ENCODE measurements at regions not wholly inside any gene's neighbourhood (a gene's known extent, or its start where the extent isn't known, plus 50 kb on each side); places are given as distances from the start of the nearest gene placed in this dataset.
"Not testable (repeated sequence)": the region's sequence is repeated elsewhere in the genome, so short reads cannot be mapped to it uniquely, and the experiment has no call there.

DNA sequence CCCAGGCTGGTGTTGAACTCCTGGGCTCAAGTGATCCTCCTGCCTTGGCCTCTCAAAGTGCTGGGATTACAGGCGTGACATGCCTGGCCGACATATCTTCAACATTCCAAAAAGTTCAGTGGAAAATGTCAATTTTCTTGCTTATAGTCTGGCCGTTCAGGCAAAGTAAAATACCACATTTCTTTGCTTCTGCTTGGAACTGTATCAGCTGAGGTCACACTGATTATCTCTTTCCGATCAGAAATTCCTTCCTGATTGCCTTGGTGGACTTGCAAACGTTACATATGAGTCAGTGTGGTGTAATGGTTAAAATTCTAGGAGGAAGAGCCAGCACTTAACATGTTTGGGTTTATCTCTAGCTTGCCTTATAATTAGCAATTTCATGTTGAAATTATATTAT is 170.6 kb upstream of the ERV3-1 start:
- not testable (repeated sequence) for DNase-seq (ENCODE audit: low read depth, low spot score); H3K9me3 ChIP-seq (ENCODE audit: control insufficient read depth, insufficient read depth, low read length); H3K4me1 ChIP-seq (ENCODE audit: control insufficient read depth, insufficient read depth, low read length); H3K36me3 ChIP-seq (ENCODE audit: control insufficient read depth, insufficient read depth, low read length); H3K4me3 ChIP-seq (ENCODE audit: low read length); H3K27me3 ChIP-seq (ENCODE audit: control insufficient read depth, insufficient read depth, low read length); H3K27ac ChIP-seq (ENCODE audit: low read length)
- WGBS (ENCODE audit: insufficient coverage, insufficient read length) = no CpG with 5 or more reads among the region's 5 CpGs

GRCh38 chr7:65150105-65150504 is 143.6 kb upstream of the ERV3-1 start:
- not testable (repeated sequence) for H3K27me3 ChIP-seq (ENCODE audit: control insufficient read depth, insufficient read depth, low read length); H3K9me3 ChIP-seq (ENCODE audit: control insufficient read depth, insufficient read depth, low read length); H3K36me3 ChIP-seq (ENCODE audit: control insufficient read depth, insufficient read depth, low read length); H3K4me3 ChIP-seq (ENCODE audit: low read length); H3K27ac ChIP-seq (ENCODE audit: low read length); H3K4me1 ChIP-seq (ENCODE audit: control insufficient read depth, insufficient read depth, low read length); DNase-seq (ENCODE audit: low read depth, low spot score)
- WGBS (ENCODE audit: insufficient coverage, insufficient read length) = no CpG with 5 or more reads among the region's 3 CpGs

- 100% methylated on average over 2 of the region's 2 CpGs for WGBS (ENCODE audit: insufficient coverage, insufficient read length)
- DNase-seq (ENCODE audit: low read depth, low spot score); H3K4me1 ChIP-seq (ENCODE audit: control insufficient read depth, insufficient read depth, low read length); H3K27me3 ChIP-seq (ENCODE audit: control insufficient read depth, insufficient read depth, low read length); H3K36me3 ChIP-seq (ENCODE audit: control insufficient read depth, insufficient read depth, low read length); H3K27ac ChIP-seq (ENCODE audit: low read length); H3K9me3 ChIP-seq (ENCODE audit: control insufficient read depth, insufficient read depth, low read length); H3K4me3 ChIP-seq (ENCODE audit: low read length): not testable (repeated sequence)
Measured at GRCh38 chr7:65146118-65146914, 139.8 kb upstream of the ERV3-1 start.

- not testable (repeated sequence) for DNase-seq (ENCODE audit: low read depth, low spot score); H3K27me3 ChIP-seq (ENCODE audit: control insufficient read depth, insufficient read depth, low read length); H3K4me3 ChIP-seq (ENCODE audit: low read length); H3K27ac ChIP-seq (ENCODE audit: low read length); H3K4me1 ChIP-seq (ENCODE audit: control insufficient read depth, insufficient read depth, low read length); H3K36me3 ChIP-seq (ENCODE audit: control insufficient read depth, insufficient read depth, low read length); H3K9me3 ChIP-seq (ENCODE audit: control insufficient read depth, insufficient read depth, low read length)
Measured at GRCh38 chr7:65145710-65146109, 139.2 kb upstream of the ERV3-1 start.

- H3K4me3 ChIP-seq (ENCODE audit: low read length); DNase-seq (ENCODE audit: low read depth, low spot score); H3K4me1 ChIP-seq (ENCODE audit: control insufficient read depth, insufficient read depth, low read length); H3K36me3 ChIP-seq (ENCODE audit: control insufficient read depth, insufficient read depth, low read length); H3K27ac ChIP-seq (ENCODE audit: low read length); H3K9me3 ChIP-seq (ENCODE audit: control insufficient read depth, insufficient read depth, low read length); H3K27me3 ChIP-seq (ENCODE audit: control insufficient read depth, insufficient read depth, low read length): not testable (repeated sequence)
- WGBS (ENCODE audit: insufficient coverage, insufficient read length) = 100% methylated on average over 1 of the region's 1 CpG
Measured at GRCh38 chr7:65145008-65145407, 138.5 kb upstream of the ERV3-1 start.

GRCh38 chr7:65144557-65144956 is 138.1 kb upstream of the ERV3-1 start:
- H3K27me3 ChIP-seq (ENCODE audit: control insufficient read depth, insufficient read depth, low read length); H3K9me3 ChIP-seq (ENCODE audit: control insufficient read depth, insufficient read depth, low read length); H3K36me3 ChIP-seq (ENCODE audit: control insufficient read depth, insufficient read depth, low read length); H3K27ac ChIP-seq (ENCODE audit: low read length); H3K4me3 ChIP-seq (ENCODE audit: low read length); DNase-seq (ENCODE audit: low read depth, low spot score); H3K4me1 ChIP-seq (ENCODE audit: control insufficient read depth, insufficient read depth, low read length): not testable (repeated sequence)
- WGBS (ENCODE audit: insufficient coverage, insufficient read length) = 100% methylated on average over 2 of the region's 2 CpGs

- DNase-seq (ENCODE audit: low read depth, low spot score); H3K36me3 ChIP-seq (ENCODE audit: control insufficient read depth, insufficient read depth, low read length); H3K27ac ChIP-seq (ENCODE audit: low read length); H3K27me3 ChIP-seq (ENCODE audit: control insufficient read depth, insufficient read depth, low read length); H3K4me3 ChIP-seq (ENCODE audit: low read length); H3K9me3 ChIP-seq (ENCODE audit: control insufficient read depth, insufficient read depth, low read length); H3K4me1 ChIP-seq (ENCODE audit: control insufficient read depth, insufficient read depth, low read length): not testable (repeated sequence)
- WGBS (ENCODE audit: insufficient coverage, insufficient read length) = 100% methylated on average over 2 of the region's 2 CpGs
Measured at GRCh38 chr7:65144119-65144518, 137.6 kb upstream of the ERV3-1 start.

DNA sequence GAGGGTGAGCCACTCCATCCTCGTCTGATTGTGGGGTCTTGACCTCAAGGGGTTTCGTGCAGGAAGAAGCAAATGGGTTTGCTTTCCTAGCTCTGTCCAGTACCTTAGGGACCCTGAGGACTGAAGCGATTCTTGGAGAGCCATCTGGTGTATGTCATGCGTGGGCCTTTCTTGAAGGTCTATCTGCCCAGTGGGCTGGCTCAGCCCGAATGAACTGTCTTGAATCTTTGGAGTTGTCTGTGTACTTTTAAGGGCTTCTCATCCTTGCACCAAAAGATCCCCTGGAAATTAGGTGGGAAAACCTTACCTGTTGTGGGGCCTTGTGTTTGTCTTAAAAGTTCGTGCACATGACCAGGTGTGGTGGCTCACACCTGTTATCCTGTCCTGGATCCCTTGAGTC is 135.4 kb upstream of the ERV3-1 start:
- no CpG with 5 or more reads among the region's 6 CpGs for whole genome bisulfite sequencing (ENCODE audit: insufficient coverage, insufficient read length)
- not testable (repeated sequence) for H3K9me3 ChIP-seq (ENCODE audit: control insufficient read depth, insufficient read depth, low read length); H3K27ac ChIP-seq (ENCODE audit: low read length); H3K4me3 ChIP-seq (ENCODE audit: low read length); H3K36me3 ChIP-seq (ENCODE audit: control insufficient read depth, insufficient read depth, low read length); H3K4me1 ChIP-seq (ENCODE audit: control insufficient read depth, insufficient read depth, low read length); H3K27me3 ChIP-seq (ENCODE audit: control insufficient read depth, insufficient read depth, low read length); DNase-seq (ENCODE audit: low read depth, low spot score)

DNA sequence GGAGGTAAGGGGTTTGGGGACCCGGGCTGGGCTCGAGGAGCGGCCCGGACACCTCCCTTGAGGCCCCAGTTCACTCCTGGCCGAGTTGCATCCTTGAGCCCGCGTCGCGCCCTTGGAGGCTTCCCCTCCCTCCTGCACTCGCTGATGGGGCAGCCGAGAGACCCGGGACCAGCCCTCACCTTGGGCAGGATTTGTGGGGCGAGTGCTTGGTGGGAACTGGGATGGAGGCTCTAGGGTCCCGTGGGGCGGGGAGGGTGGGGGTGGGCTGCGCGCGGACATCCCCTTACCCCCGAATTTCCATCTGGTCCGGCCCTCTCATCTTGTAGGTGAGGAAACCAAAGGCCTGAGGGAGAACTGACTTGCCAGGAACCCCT is 134.9 kb upstream of the ERV3-1 start:
- no CpG with 5 or more reads among the region's 20 CpGs for WGBS (ENCODE audit: insufficient coverage, insufficient read length)

GRCh38 chr7:65140543-65141404 is 134.3 kb upstream of the ERV3-1 start:
- H3K4me1 ChIP-seq (ENCODE audit: control insufficient read depth, insufficient read depth, low read length); H3K36me3 ChIP-seq (ENCODE audit: control insufficient read depth, insufficient read depth, low read length); H3K9me3 ChIP-seq (ENCODE audit: control insufficient read depth, insufficient read depth, low read length); DNase-seq (ENCODE audit: low read depth, low spot score); H3K27ac ChIP-seq (ENCODE audit: low read length); H3K27me3 ChIP-seq (ENCODE audit: control insufficient read depth, insufficient read depth, low read length): not testable (repeated sequence)
- no CpG with 5 or more reads among the region's 79 CpGs for WGBS (ENCODE audit: insufficient coverage, insufficient read length)
- H3K4me3 ChIP-seq (ENCODE audit: low read length) = peak overlapping the region; percentile 40; the same call in 1 of the 2 replicates

More for the DNA sequence above, 134.9 kb upstream of the ERV3-1 start:
- H3K4me3 ChIP-seq (ENCODE audit: low read length); H3K27me3 ChIP-seq (ENCODE audit: control insufficient read depth, insufficient read depth, low read length); DNase-seq (ENCODE audit: low read depth, low spot score); H3K9me3 ChIP-seq (ENCODE audit: control insufficient read depth, insufficient read depth, low read length); H3K27ac ChIP-seq (ENCODE audit: low read length); H3K36me3 ChIP-seq (ENCODE audit: control insufficient read depth, insufficient read depth, low read length); H3K4me1 ChIP-seq (ENCODE audit: control insufficient read depth, insufficient read depth, low read length): not testable (repeated sequence)

DNA sequence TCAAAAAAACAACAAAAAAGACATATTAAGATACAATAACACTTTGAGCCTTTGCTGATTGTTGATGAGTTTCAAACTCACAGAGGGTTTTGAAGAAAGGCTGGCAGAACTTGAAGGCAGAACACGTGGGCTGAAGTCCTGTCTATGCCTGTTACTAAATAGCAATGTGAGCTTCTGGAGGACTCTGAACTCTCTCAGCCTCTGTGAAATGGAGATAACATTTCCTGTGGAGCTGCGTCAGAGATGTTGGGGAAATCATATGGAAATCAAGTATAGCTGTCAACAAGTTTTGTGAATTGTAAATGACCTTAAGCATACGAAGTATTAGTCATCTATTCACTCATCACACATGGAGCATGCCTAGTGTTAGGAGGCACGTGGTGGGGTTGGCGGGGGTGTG is 130.4 kb upstream of the ERV3-1 start:
- not testable (repeated sequence) for H3K27ac ChIP-seq (ENCODE audit: low read length); DNase-seq (ENCODE audit: low read depth, low spot score); H3K27me3 ChIP-seq (ENCODE audit: control insufficient read depth, insufficient read depth, low read length); H3K36me3 ChIP-seq (ENCODE audit: control insufficient read depth, insufficient read depth, low read length); H3K9me3 ChIP-seq (ENCODE audit: control insufficient read depth, insufficient read depth, low read length); H3K4me3 ChIP-seq (ENCODE audit: low read length); H3K4me1 ChIP-seq (ENCODE audit: control insufficient read depth, insufficient read depth, low read length)
- no CpG with 5 or more reads among the region's 5 CpGs for WGBS (ENCODE audit: insufficient coverage, insufficient read length)
